ENCODE measurements at regions not wholly inside any gene's neighbourhood (a gene's known extent, or its start where the extent isn't known, plus 50 kb on each side); places are given as distances from the start of the nearest gene placed in this dataset.

GRCh38 chr7:142314281-142314680 lies 56.4 kb upstream of the PRSS58 start:
- FAIRE-seq, result no peak
- no peak for DNase-seq (ENCODE audit: insufficient read length, low spot score)

- no peak for DNase-seq (ENCODE audit: insufficient read length, low spot score)
- no peak for FAIRE-seq
These were observed 55.7 kb upstream of the PRSS58 start for GRCh38 chr7:142313528-142313927.

- FAIRE-seq, result no peak
- DNase-seq (ENCODE audit: insufficient read length, low spot score), result no peak
These were observed 54.0 kb upstream of the PRSS58 start for GRCh38 chr7:142311876-142312275.

GRCh38 chr7:142308918-142309317 lies 51.1 kb upstream of the PRSS58 start:
- DNase-seq (ENCODE audit: insufficient read length, low spot score) (no peak), FAIRE-seq (no peak)

- FAIRE-seq (no peak), DNase-seq (ENCODE audit: insufficient read length, low spot score) (no peak)
These were observed 50.5 kb upstream of the PRSS58 start for GRCh38 chr7:142308326-142308725.

All from HTR-8/SVneo (cell line).